Fibroblast of lung (primary cell): ENCODE measurements at regions not wholly inside any gene's neighbourhood (a gene's known extent, or its start where the extent isn't known, plus 50 kb on each side); places are given as distances from the start of the nearest gene placed in this dataset.
"Not testable (repeated sequence)": the region's sequence is repeated elsewhere in the genome, so short reads cannot be mapped to it uniquely, and the experiment has no call there.

ENCODE experiments used
- DNase-seq, 2 donors: peaks; one replicate each; pipeline versions ENCODE4 v3.0.0 to v3.0.0-alpha.2; 2010; ENCODE audit warnings: low read depth in 2 of 2
- H2AFZ ChIP-seq: 2 replicates; pipeline ENCODE4 v1.5.1; 2012; ENCODE audit warnings: low read length, control low read depth, inconsistent platforms
- H3K27ac ChIP-seq: 2 replicates; pipeline ENCODE4 v1.5.1; 2011; ENCODE audit warnings: low read length, control low read depth; ENCODE audit not compliant: insufficient read depth
- H3K27me3 ChIP-seq: 2 replicates; pipeline ENCODE4 v1.5.1; 2011; ENCODE audit warnings: mild to moderate bottlenecking, low read length; ENCODE audit not compliant: control insufficient read depth, insufficient read depth
- H3K36me3 ChIP-seq: 2 replicates; pipeline ENCODE4 v1.5.1; 2011; ENCODE audit warnings: low read length; ENCODE audit not compliant: control insufficient read depth, insufficient read depth
- H3K4me1 ChIP-seq: 2 replicates; pipeline ENCODE4 v1.5.1; 2011; ENCODE audit warnings: low read length; ENCODE audit not compliant: control insufficient read depth, insufficient read depth; ENCODE audit errors: extremely low read depth
- H3K4me2 ChIP-seq: 2 replicates; pipeline ENCODE4 v1.5.1; 2011; ENCODE audit warnings: low read length, control low read depth; ENCODE audit not compliant: insufficient read depth; ENCODE audit errors: extremely low read depth
- H3K4me3 ChIP-seq, 4 experiments: fragments of 200-600 bp in 1 of 4; sonication (generic) in 1 of 4; replicated peaks in 1 of 4; 2 replicates each; pipeline ENCODE4 v1.5.1; 2011 to 2016; ENCODE audit warnings: low read length in 4 of 4, low read depth in 3 of 4, mild to moderate bottlenecking in 3 of 4, control low read depth in 2 of 4, inconsistent platforms in 1 of 4, mixed read lengths in 1 of 4; ENCODE audit not compliant: insufficient read depth in 1 of 4; ENCODE audit errors: control extremely low read depth in 1 of 4
- H3K79me2 ChIP-seq: 2 replicates; pipeline ENCODE4 v1.5.1; 2012; ENCODE audit warnings: mild to moderate bottlenecking, low read length, inconsistent platforms; ENCODE audit not compliant: control insufficient read depth, insufficient read depth
- H3K9ac ChIP-seq: 2 replicates; pipeline ENCODE4 v1.5.1; 2011; ENCODE audit warnings: mild to moderate bottlenecking, low read length, control low read depth; ENCODE audit not compliant: insufficient read depth
- H3K9me3 ChIP-seq: 2 replicates; pipeline ENCODE4 v1.5.1; 2012; ENCODE audit warnings: low read depth, low read length; ENCODE audit not compliant: control insufficient read depth, insufficient read depth
- H4K20me1 ChIP-seq: 2 replicates; pipeline ENCODE4 v1.5.1; 2011; ENCODE audit warnings: low read length; ENCODE audit not compliant: control insufficient read depth, insufficient read depth; ENCODE audit errors: extremely low read depth
- EZH2 ChIP-seq: IDR thresholded peaks from 2 replicates; pipeline ENCODE4 v1.5.1; 2012; ENCODE audit warnings: low read length, control low read depth, mild to moderate bottlenecking; ENCODE audit errors: missing control alignments
- TF ChIP-seq, protein P1 (sequence below), 2 donors: IDR thresholded peaks in 1 of 2; conservative IDR thresholded peaks in 1 of 2; 1 replicate in 1 of 2; 2 replicates in 1 of 2; pipeline ENCODE4 v1.5.1; 2011 to 2012; ENCODE audit warnings: low read length in 2 of 2, control low read depth in 1 of 2, inconsistent platforms in 1 of 2, low read depth in 1 of 2, mild to moderate bottlenecking in 1 of 2

DNA sequence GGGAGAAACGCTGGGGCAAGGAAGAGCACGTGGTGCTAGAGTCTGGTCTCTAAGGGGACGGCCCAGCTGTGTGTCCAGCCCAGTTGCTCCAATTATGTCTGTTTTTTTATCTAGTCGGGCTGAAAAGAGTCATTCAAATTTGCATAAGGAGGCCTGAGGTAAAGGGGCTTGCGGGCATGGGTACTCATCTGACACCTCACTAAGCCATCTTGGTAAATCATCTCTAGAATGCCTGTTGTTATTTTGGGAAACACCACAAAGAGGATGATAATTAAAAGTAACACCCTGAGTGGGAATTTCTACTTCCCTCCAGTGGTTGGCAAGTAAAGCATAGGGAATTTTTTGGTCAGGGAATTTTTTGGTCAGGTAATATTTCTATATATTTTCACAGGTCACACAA is 196.1 kb upstream of the ALG10B start:
- Histone ChIP-seq H3K4me1 (no peaks in the 10 kb centered on the region), H3K27ac (no peak overlapping the region), H3K9me3 (no peaks in the 10 kb centered on the region), H3K36me3 (no peaks in the 10 kb centered on the region), H3K4me3 (no peak overlapping the region), H2AFZ (no peak overlapping the region), H3K27me3 (no peaks in the 10 kb centered on the region), H3K9ac (no peak overlapping the region), H3K4me2 (no peak overlapping the region), H3K79me2 (no peaks in the 10 kb centered on the region), H4K20me1 (no peaks in the 10 kb centered on the region)
- no peak for TF ChIP-seq EZH2
- TF ChIP-seq, protein P1, sequence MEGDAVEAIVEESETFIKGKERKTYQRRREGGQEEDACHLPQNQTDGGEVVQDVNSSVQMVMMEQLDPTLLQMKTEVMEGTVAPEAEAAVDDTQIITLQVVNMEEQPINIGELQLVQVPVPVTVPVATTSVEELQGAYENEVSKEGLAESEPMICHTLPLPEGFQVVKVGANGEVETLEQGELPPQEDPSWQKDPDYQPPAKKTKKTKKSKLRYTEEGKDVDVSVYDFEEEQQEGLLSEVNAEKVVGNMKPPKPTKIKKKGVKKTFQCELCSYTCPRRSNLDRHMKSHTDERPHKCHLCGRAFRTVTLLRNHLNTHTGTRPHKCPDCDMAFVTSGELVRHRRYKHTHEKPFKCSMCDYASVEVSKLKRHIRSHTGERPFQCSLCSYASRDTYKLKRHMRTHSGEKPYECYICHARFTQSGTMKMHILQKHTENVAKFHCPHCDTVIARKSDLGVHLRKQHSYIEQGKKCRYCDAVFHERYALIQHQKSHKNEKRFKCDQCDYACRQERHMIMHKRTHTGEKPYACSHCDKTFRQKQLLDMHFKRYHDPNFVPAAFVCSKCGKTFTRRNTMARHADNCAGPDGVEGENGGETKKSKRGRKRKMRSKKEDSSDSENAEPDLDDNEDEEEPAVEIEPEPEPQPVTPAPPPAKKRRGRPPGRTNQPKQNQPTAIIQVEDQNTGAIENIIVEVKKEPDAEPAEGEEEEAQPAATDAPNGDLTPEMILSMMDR (conservative IDR thresholded peaks at IDR 0.05 in 1 of 2, IDR thresholded peaks at IDR 0.05 in 1 of 2; ENCODE audit: low read depth in 1 of 2, low read length in 2 of 2), result no peak
- DNase-seq, result no peak

DNA sequence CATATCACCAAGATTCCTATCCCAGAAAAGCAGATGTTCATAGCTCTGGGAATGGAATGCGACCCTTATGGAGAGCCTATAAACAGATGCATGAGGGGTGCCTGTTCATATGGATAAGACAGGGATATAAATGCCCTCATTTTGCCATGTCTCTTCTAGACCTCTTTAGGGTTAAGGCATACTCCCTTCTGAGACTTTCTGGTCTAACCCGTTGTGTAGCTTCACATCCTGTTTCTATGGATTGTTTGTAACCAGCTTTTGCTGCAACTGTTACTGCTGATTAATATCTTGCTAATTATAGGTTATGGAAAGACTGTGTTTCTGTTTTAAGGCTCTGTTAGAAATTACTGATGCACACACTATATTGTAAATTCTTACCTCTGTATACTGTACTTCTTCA is 193.5 kb upstream of the ALG10B start:
- not testable (repeated sequence) for H3K9ac ChIP-seq, H3K9me3 ChIP-seq, H3K27ac ChIP-seq, H3K4me1 ChIP-seq, H2AFZ ChIP-seq, H3K27me3 ChIP-seq, H3K4me3 ChIP-seq, H3K79me2 ChIP-seq, H4K20me1 ChIP-seq, DNase-seq, H3K36me3 ChIP-seq, H3K4me2 ChIP-seq

DNA sequence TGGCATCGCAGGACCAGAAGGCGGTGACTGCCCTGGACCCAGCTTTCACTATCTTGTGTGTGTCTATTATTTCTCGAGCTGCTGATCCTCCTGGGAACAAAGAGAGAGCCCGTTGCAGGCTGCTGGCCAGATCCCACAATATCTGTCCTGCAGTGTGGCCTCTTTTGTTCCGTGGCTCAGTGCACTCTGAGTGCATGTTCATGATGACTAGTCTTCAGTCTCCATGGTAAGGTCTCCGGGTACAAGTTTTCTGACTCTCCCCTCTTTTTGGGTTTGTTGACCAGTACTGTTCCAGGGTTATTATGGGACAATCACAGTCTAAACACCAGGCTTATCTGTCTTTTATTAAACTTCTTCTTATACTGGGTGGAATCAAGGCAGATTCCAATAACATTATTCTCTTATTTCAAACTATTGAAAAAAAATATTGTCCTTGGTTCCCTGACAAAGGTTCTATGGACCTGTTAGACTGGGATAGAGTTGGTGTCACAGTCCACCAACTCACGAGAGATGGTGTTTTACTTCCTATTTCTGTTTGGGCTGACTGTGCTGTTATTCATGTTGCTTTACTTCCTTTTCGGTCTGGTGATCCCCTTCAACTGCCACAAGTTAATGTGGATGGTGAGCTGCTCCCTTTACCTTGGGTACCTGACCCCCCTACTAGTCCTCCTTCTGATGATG is 192.9 kb upstream of the ALG10B start:
- no peak for DNase-seq
- H3K9ac ChIP-seq, result no peak overlapping the region
- H3K9me3 ChIP-seq, result no peaks in the 10 kb centered on the region
- H3K4me1 ChIP-seq, result no peaks in the 10 kb centered on the region
- H3K79me2 ChIP-seq, result no peaks in the 10 kb centered on the region
- H4K20me1 ChIP-seq, result no peaks in the 10 kb centered on the region
- no peak overlapping the region for H3K4me2 ChIP-seq
- no peak overlapping the region for H3K4me3 ChIP-seq
- no peak overlapping the region for H2AFZ ChIP-seq
- H3K36me3 ChIP-seq, result no peaks in the 10 kb centered on the region
- H3K27me3 ChIP-seq, result no peaks in the 10 kb centered on the region
- no peak overlapping the region for H3K27ac ChIP-seq
- TF ChIP-seq, protein P1 (conservative IDR thresholded peaks at IDR 0.05 in 1 of 2, IDR thresholded peaks at IDR 0.05 in 1 of 2; ENCODE audit: low read depth in 1 of 2, low read length in 2 of 2), result no peak
- no peak for TF ChIP-seq EZH2
